ENCODE measurements at regions not wholly inside any gene's neighbourhood (a gene's known extent, or its start where the extent isn't known, plus 50 kb on each side); places are given as distances from the start of the nearest gene placed in this dataset.

GRCh38 chr16:85254051-85254450 is 141.8 kb upstream of the CIBAR2 start:
- no peak for TF ChIP-seq CTCF (IDR thresholded peaks at IDR 0.05)
- TF ChIP-seq POLR2AphosphoS5 (IDR thresholded peaks at IDR 0.05), result no peak
- no peak for TF ChIP-seq POLR2A (IDR thresholded peaks at IDR 0.05)
- TF ChIP-seq EP300 (IDR thresholded peaks at IDR 0.05), result no peak
